Gastrocnemius medialis (tissue), 4 donors: ENCODE measurements at regions not wholly inside any gene's neighbourhood (a gene's known extent, or its start where the extent isn't known, plus 50 kb on each side); places are given as distances from the start of the nearest gene placed in this dataset.

Experiments used
- ATAC-seq, 2 donors: fragments of 150-250 bp; one replicate each; pipeline ENCODE4 v1.9.1; 2016
- DNase-seq, 2 donors: peaks; one replicate each; pipeline ENCODE4 v3.0.0-alpha.2; 2019
- H3K27ac ChIP-seq, 4 donors: fragments of 200-600 bp; sonication (generic); 1 replicate in 1 of 4; 2 replicates in 3 of 4; pipeline ENCODE4 v1.5.1; 2016 to 2018; ENCODE audit warnings: mild to moderate bottlenecking in 2 of 4, moderate library complexity in 1 of 4
- H3K27me3 ChIP-seq, 3 donors: fragments of 200-600 bp; sonication (generic) in 2 of 3; 1 replicate in 1 of 3; 2 replicates in 2 of 3; pipeline versions ENCODE4 v1.5.1 to v1.6.0; 2016 to 2019; ENCODE audit warnings: mild to moderate bottlenecking in 1 of 3, moderate library complexity in 1 of 3
- H3K36me3 ChIP-seq, 2 donors: fragments of 200-600 bp; sonication (generic) in 1 of 2; one replicate each; pipeline ENCODE4 v1.5.1; 2017 to 2018
- H3K4me1 ChIP-seq, 2 donors: fragments of 200-600 bp; sonication (generic) in 1 of 2; one replicate each; pipeline ENCODE4 v1.5.1; 2016 to 2017; ENCODE audit warnings: mild to moderate bottlenecking in 2 of 2
- H3K4me3 ChIP-seq, 4 donors: fragments of 200-600 bp; sonication (generic) in 3 of 4; 1 replicate in 1 of 4; 2 replicates in 3 of 4; pipeline ENCODE4 v1.5.1; 2016 to 2019; ENCODE audit warnings: mild to moderate bottlenecking in 2 of 4
- H3K9me3 ChIP-seq, 3 donors: fragments of 200-600 bp; sonication (generic) in 2 of 3; 1 replicate in 1 of 3; 2 replicates in 2 of 3; pipeline ENCODE4 v1.5.1; 2016 to 2019
- CTCF ChIP-seq, 5 experiments: fragments of 450-650 bp in 3 of 5; fragments of 200-600 bp in 2 of 5; sonication (generic) in 2 of 5; IDR thresholded peaks in 4 of 5; conservative IDR thresholded peaks in 1 of 5; 1 replicate in 4 of 5; 2 replicates in 1 of 5; pipeline ENCODE4 v1.5.1; 2016 to 2019; ENCODE audit warnings: antibody characterized with exemption in 5 of 5, mild to moderate bottlenecking in 3 of 5, moderate library complexity in 3 of 5
- POLR2A ChIP-seq, 2 donors: fragments of 450-650 bp; IDR thresholded peaks; one replicate each; pipeline ENCODE4 v1.6.1; 2017; ENCODE audit warnings: antibody characterized with exemption in 2 of 2, mild to moderate bottlenecking in 2 of 2, moderate library complexity in 2 of 2
- in situ Hi-C, 4 donors: fragments of 200-750 bp; cut with MboI; loops; one replicate each; pipeline versions ENCODE4 v1.15.0 to v1.8.0; 2017; ENCODE audit warnings: low sequenced_read_pairs in 4 of 4
- intact Hi-C: fragments of 100-400 bp; cut with DNase I; formaldehyde crosslinking; loops from one replicate; pipeline ENCODE4 v1.15.1; 2023; ENCODE audit warnings: low total_unique reads

GRCh38 chr7:21367081-21367480, 60.8 kb upstream of the SP4 start:
- DNase-seq (no peak), ATAC-seq (no peak)
- no peaks in the 10 kb centered on the region for H3K4me1 ChIP-seq
- TF ChIP-seq POLR2A (IDR thresholded peaks at IDR 0.05): no peak
- TF ChIP-seq CTCF (IDR thresholded peaks at IDR 0.05 in 4 of 5, conservative IDR thresholded peaks at IDR 0.05 in 1 of 5): no peak
- no peak overlapping the region for H3K4me3 ChIP-seq
- H3K27me3 ChIP-seq: no peaks in the 10 kb centered on the region
- no peak overlapping the region for H3K27ac ChIP-seq
- intact Hi-C loops (no loop called here), in situ Hi-C loops (no loop called here)
- no peaks in the 10 kb centered on the region for H3K9me3 ChIP-seq
- no peaks in the 10 kb centered on the region for H3K36me3 ChIP-seq

GRCh38 chr7:21367537-21367936, 60.3 kb upstream of the SP4 start:
- H3K9me3 ChIP-seq: no peaks in the 10 kb centered on the region
- TF ChIP-seq CTCF (IDR thresholded peaks at IDR 0.05 in 4 of 5, conservative IDR thresholded peaks at IDR 0.05 in 1 of 5): no peak
- no peak for TF ChIP-seq POLR2A (IDR thresholded peaks at IDR 0.05)
- no peaks in the 10 kb centered on the region for H3K36me3 ChIP-seq
- no peak overlapping the region for H3K27ac ChIP-seq
- no peaks in the 10 kb centered on the region for H3K4me1 ChIP-seq
- H3K4me3 ChIP-seq: no peak overlapping the region
- ATAC-seq (no peak), DNase-seq (no peak)
- intact Hi-C loops (no loop called here), in situ Hi-C loops (no loop called here)
- H3K27me3 ChIP-seq: no peaks in the 10 kb centered on the region

DNA sequence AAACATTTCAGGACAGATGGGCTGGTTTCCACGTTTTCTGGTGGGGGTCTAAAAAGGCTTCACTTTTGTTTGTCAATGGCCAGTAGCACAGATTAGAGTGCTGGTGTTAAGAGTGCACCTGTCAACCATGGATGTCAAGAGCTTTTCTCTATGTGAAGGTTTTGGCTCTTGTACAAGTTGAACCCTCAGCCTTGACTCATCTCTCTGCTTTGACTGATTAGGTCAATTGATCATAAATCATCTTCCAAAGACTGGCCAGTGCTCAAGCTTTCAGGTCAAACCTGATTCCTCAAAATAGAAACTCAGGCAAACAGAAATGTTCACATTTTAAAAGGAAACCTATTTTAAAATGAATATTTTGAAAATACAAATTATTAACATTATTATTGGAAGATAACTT, 59.6 kb upstream of the SP4 start:
- no peak for TF ChIP-seq POLR2A (IDR thresholded peaks at IDR 0.05)
- Histone ChIP-seq H3K9me3 (no peaks in the 10 kb centered on the region), H3K4me1 (no peaks in the 10 kb centered on the region), H3K36me3 (no peaks in the 10 kb centered on the region), H3K4me3 (no peak overlapping the region), H3K27me3 (no peaks in the 10 kb centered on the region), H3K27ac (no peak overlapping the region)
- ATAC-seq (no peak), DNase-seq (no peak)
- intact Hi-C loops: no loop called here
- in situ Hi-C loops: no loop called here

GRCh38 chr7:21370283-21370982, 57.5 kb upstream of the SP4 start:
- Histone ChIP-seq H3K27me3 (no peaks in the 10 kb centered on the region), H3K4me3 (no peak overlapping the region), H3K36me3 (no peaks in the 10 kb centered on the region), H3K9me3 (no peaks in the 10 kb centered on the region), H3K4me1 (no peaks in the 10 kb centered on the region), H3K27ac (no peak overlapping the region)
- no peak for TF ChIP-seq POLR2A (IDR thresholded peaks at IDR 0.05)
- no peak for TF ChIP-seq CTCF (IDR thresholded peaks at IDR 0.05 in 4 of 5, conservative IDR thresholded peaks at IDR 0.05 in 1 of 5)
- intact Hi-C loops: no loop called here
- no peak for ATAC-seq
- in situ Hi-C loops: no loop called here
- no peak for DNase-seq

- Histone ChIP-seq H3K9me3 (no peaks in the 10 kb centered on the region), H3K4me3 (no peak overlapping the region), H3K36me3 (no peaks in the 10 kb centered on the region), H3K4me1 (no peaks in the 10 kb centered on the region), H3K27me3 (no peaks in the 10 kb centered on the region), H3K27ac (no peak overlapping the region)
- no peak for ATAC-seq
- no peak for TF ChIP-seq POLR2A (IDR thresholded peaks at IDR 0.05)
- TF ChIP-seq CTCF (IDR thresholded peaks at IDR 0.05 in 4 of 5, conservative IDR thresholded peaks at IDR 0.05 in 1 of 5): no peak
- DNase-seq: no peak
- intact Hi-C loops (no loop called here), in situ Hi-C loops (no loop called here)
Observed at GRCh38 chr7:21371360-21371759, 56.5 kb upstream of the SP4 start.
